ENCODE measurements at regions not wholly inside any gene's neighbourhood (a gene's known extent, or its start where the extent isn't known, plus 50 kb on each side); places are given as distances from the start of the nearest gene placed in this dataset.
A peak's percentile ranks its signal among the peaks of the same experiment; 100 is the strongest.

DNA sequence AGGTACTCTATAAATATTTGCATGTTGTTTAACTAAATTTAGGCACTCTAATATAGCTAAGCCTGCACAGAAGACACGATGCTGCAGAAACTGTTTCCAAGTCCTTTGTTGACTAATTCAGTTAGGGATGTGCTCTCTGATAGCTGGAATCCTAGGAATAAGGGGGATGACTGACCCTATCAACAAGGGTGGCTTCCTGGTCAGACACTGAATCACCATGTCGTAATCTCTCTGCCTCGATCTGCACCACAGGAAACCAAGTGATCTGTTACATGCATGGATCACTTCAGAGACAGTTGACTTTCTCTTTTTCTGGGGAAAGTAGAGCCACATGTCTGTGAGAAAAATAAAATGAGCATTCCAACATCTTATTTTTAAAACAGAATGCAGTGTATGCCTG lies 169.1 kb downstream of the GUCY2F start:
- DNase-seq (ENCODE audit: low spot score) = no peak

DNA sequence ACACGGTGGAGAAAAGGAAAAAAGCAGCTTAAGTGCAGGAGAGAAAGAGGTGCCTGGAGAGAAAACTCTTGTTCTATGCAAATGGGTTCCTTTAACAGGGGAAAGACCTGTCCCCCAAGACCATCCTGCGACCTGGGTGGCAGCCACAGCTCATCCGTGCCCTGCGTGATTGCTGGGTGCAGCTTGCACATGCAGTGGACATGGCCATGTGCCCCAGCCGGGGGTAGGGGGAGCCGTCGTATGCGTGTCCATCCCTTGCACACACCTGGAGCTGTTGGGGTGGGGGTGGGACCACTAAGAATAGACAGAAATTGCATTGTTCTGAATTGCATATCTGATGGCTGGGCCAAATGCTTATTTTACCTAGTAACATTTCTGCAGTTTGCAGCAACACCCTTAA lies 171.9 kb downstream of the GUCY2F start:
- DNase-seq (ENCODE audit: low spot score) = no peak

DNA sequence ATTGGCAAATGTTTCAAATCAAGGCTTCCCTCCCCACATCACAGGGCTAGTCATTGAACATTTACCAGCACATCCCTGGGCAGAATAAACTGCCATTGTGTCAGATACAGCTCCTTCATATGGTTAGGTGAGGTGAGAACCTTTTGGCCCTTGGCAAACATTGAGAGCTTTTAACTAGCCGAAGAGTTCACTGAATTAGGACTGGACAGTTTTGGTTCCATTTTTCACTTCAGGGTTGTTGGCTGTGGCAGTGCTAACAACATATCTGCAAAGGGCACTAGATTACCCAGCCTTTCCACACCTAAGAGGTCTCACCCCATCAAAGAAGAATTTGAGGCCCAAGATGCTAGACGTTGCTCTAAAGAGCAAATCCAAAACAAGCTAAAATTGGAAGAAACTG lies 180.7 kb downstream of the GUCY2F start:
- DNase-seq (ENCODE audit: low spot score) = no peak

DNA sequence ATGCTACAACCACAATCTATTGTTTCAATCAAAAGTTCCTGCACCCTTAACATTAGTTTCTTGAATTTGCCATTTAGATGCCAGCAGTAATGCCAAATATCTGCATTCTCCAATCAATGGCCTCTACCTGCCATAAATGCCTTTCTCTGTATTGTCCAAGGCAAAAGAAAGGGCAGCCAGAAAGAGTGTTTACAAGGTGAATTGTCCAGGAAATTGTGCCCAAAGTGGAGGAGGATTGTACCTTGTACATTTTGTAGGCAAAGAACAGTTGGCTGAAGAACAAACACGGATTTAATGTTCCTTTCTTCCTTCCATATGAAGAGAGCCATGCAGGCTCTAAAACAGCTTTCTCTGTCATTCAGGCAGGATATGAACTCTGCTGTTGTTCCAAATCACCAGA lies 181.5 kb downstream of the GUCY2F start:
- no peak for DNase-seq (ENCODE audit: low spot score)

DNA sequence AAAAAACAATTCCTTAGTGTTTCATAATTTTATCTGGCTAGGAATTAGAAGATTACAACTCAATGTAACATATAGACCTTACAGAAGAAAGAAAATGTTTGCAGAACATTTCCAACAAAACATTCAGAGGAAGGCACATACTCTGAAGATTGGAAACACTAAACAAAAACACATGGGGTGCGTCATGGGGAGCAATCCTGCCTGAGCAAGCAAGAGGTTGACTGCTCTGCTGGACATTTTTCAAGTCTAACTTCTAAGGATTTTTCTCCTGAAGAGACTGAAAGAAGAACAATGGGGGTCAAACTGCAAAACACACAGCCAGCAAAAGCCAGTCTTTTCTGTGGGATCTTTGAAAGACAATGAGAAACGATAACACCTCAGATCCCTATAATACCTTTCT lies 182.8 kb downstream of the GUCY2F start:
- DNase-seq (ENCODE audit: low spot score) = no peak

DNA sequence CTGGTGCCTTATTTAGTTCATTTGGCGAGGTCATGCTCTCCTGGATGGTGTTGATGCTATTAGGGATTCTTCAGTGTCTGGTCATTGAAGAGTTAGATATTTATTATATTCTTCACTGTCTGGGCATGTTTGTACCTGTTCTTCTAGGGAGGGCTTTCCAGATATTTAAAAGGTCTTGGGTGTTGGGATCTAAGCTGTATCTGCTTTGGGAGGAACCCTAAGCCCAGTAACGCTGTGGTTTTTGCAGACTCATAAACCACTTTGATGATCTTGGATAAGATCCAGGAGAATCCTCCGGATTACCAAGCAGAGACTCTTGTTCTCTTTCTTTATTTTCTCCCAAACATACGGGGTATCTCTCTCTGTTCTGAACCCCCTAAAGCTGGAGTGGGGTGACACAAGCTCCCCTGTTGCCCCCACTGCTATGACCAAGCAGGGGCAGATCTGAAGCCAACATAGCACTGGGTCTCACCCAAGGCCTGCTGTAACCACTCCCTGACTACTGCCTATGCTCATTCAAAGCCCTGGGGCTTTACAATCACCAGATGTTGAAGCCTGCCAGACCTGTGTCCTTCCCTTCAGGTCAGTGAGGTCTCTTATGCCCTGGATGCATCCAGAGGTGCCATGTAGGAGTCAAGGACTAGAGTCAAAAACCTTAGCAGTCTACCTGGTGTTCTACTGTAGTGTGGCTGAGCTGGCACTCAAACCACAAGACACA lies 187.6 kb downstream of the GUCY2F start:
- DNase-seq (ENCODE audit: low spot score) = peak; percentile 9

DNA sequence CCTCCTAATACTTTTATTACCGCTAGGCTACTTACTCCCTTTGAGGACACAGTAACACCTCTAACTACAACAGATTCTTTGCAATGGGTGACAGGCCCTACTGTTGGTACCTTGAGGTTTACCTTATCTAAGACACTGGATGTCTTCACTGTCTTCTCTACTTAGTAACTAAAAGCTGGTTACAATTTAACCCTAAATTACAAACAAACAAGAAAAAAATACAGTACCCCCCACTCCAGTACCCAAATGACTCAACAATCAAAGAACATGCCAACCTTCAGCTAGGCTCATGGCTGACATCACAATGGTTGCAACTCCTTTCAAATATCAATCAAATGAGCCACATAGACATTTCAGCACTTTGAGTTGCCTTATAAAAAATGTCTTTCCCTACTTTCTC lies 198.0 kb downstream of the GUCY2F start:
- no peak for DNase-seq (ENCODE audit: low spot score)

DNA sequence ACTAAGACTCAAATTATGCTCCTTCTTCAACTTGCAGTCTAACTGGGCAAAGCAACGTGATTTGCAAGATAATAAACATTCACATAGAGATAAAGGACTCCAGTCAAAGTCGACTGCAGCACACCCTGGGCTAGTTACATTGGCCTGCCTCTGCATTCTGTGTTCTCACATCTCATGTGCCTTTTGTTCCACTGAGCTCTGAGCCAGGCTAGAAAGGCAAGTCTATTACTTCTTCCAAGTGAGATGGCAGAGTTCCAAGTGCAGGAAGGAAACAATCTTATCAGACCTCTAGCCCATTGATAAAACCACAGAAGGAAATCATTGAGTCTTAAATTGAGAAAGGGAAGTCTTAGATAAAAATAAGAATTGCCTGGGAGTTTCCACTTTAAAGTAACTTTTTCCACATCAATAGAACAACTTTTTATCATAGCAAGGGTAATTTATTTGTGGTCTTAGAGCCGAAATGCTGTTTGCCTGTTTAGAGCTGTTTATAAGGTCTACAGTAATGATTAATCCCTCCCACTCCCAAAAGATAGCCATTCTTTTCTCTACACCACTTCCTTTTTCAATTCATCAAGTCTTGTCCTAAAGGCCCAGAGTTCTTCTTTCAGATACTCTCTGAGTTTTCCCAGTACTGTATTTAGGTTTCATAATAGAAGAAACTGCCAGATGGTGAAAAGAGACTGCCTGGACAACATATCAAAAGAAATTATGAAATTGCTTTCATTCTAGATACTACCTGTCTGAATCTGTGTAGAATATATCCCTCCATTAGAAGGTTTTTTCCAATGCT lies 200.2 kb downstream of the GUCY2F start:
- peak; percentile 35 for DNase-seq (ENCODE audit: low spot score)

DNA sequence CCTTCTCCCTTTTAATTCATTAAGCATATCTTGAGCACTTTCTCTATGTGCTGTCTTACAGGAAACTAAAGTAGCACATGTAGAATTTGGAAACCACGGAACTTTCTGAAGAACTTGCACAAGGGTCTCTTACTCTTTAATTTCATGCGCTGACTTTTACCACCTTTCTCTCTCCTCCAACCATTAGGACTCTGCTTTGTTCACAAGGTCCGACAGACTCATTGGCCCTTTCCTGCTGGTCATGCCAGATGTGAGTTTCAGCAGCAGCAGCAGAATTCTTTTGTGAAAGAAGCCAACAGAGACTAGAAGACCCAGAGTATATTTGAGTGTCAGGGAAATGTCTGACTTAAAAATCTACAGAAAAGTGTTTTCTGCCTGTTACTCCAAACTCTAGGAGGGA lies 207.1 kb downstream of the GUCY2F start:
- DNase-seq (ENCODE audit: low spot score) = no peak

DNA sequence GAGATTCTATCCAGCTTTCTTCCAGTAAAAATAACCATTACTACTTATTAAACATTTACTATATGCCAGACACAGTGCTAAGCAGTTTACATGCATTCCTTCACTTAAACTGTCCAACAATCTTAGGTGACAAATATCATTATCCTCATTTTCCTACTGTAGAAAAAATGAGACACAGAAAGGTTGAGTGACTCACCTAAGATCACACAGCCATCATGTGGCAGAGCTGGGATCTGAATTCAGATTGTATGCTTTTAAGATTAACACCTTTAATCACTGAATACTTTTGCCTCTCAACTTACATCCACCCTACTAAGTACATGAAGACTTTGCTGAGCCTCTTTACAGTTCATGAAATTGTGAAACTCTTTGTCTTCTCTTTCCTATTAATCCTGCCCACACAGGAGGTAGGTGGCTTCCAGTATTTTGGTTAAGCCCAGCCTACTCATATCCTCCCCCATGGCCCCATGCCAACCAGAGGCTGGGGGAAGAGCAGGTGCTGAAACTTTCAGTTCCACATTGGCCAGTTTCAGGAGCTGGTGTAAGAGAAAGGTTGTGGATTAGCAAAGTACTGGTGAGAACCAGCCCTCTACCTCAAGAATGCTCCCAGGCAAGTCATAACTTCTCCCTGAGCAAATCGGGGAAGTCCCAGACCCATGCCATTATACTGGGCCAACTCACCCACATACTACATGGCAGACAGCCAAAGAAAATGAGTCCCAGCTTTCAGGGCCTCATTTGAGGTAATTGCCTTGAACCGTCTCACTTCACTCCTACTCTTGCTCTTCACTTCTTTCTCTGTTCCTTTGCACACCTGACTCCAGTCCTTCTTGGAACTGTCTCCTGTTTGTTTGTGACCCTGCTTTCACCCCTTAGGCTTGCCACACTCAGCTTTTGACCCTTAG lies 211.1 kb downstream of the GUCY2F start:
- peak; percentile 24 for DNase-seq (ENCODE audit: low spot score)

DNA sequence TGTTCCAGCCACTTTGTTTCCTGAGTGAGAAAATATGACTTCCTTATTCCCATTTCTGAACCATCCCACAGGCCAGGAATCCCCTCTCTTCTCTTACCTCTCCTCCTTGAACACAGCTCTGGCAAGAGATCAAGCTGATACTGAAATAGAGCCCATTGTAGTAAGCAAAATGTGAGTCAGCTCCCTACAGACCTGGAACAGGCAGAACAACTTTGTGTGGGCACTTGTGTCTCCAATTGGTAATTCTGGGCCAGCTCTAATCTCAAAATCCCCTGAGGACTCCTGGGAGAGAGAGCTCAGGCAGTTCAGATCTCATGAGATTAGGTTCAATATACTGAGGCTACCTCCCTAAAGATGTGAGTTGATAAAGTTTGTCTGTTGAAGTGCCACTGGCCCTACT lies 213.5 kb downstream of the GUCY2F start:
- DNase-seq (ENCODE audit: low spot score) = no peak

DNA sequence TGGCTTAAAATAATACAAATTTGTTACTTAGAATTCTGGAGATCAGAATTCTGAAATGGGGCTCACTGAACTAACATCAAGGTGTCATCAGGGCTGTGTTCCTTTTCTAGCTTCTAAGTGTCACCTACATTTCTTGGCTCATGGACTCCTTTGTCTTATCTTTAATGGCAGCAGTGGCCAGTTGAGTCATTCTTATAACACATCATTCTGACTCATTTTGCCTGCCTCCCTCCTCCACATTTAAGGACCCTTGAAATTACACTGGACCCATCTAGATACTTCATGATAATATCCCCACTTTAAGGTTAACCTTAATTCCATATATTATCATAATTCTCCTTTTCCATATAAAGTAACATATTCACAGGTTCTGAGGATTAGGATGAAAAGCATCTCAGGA lies 215.9 kb downstream of the GUCY2F start:
- DNase-seq (ENCODE audit: low spot score) = no peak

DNA sequence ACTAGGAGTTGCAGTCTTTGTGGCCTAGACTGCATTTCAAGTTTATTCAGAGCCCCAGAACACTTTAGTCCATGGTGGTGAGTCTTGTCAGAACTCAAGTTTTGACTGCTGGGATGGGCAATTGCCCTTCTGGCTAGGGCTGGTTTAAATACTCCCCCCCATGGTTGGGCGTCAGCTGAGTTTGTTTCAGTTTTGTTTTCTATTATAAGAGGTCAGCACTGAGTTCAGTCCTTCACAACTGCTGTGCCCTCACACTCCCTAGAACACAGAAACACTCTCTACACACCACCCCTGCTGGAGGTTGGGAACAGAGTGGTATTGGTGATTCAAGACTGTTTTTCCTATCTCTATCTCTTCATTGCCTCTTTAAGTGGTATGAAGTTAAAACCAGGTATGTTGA lies 217.0 kb downstream of the GUCY2F start:
- DNase-seq (ENCODE audit: low spot score) = no peak

DNA sequence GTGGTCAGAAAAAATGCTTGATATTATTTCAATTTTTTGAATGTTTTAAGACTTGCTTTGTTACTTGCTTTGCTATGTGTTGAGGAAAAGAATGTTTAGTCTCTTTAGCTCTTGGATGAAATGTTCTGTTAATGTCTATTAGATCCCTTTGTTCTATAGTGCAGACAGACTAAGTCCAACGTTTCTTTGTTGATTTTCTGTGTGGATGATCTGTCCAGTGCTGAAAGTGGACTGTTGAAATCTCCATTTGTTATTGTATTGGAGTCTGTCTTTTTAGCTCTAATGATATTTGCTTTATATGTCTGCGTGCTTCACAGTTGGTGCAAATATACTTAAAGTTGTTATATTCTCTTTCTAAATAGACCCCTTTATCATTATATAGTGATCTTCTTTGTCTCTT lies 220.6 kb downstream of the GUCY2F start:
- no peak for DNase-seq (ENCODE audit: low spot score)

DNA sequence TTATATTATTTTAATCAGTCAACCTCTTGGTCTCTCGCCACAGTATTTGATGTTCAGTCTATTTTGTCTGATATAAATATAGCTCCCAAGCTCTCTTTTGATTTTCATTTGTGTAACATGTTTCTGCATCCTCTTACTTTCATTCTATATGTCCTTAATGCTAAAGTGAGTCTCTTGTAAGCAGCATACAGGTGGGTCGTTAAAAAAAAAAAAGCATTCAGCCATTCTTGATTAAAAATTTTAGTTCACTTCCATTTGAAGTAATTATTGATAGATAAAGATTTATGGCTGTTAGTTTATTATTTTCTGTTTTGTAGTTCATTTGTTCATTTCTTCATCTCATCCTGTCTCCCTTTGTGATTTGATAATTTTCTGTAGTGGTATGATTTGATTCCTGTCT lies 229.1 kb downstream of the GUCY2F start:
- DNase-seq (ENCODE audit: low spot score) = no peak

DNA sequence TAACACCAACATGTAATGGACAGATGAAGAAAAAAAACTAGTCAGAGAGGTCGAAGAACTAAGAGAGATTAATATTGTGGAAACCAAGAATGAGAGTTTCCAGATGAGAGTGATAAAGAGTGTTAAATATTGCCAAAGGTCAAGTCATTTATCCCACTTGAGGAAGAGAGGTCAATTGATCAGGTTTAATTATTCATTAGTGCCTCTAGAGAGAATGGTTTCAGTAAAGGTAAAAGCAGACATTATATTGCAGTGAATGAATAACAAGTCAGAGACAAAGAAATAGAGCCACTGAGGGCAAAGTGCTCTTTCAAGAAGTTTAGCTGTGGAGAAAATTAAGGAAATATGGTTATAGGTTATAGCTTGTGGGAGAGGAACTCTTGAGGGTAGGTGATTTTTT lies 263.1 kb downstream of the GUCY2F start:
- DNase-seq (ENCODE audit: low spot score) = no peak

DNA sequence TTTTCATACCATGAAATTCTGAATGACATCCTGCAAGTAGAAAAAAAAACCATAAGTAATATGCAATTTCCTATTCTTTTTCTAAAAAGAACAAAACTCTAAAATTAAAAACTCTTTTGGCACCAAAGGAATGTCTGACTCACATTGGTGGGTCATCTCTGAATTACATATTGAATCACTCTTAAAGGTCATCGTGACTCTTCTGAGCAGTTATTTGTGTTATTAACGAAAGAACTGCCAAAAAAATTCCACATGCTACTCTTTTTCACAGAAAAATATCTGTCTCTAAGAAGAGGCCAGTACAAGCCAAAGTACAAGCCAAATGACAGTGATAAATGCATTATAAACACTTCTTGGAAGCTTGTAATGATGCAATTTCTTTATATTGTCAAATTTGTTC lies 282.2 kb downstream of the GUCY2F start:
- DNase-seq (ENCODE audit: low spot score) = no peak

DNA sequence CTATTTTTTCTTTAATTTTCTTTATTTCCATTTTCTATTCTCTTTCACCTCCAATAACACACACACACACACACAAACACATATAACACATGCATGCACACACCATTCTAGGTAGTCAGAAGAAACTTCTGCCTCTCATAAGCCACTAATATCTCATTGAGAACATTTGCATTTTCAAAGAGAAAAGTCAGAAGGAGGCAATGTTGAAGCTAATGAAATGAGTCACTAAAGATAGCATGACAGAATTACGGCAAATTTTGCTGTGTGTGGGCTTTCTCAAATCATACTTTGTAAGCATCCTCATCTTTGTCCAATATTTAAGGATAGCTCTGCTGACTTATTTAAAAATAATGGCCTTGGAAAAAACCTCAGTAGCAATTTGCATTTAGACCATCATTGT lies 291.3 kb downstream of the GUCY2F start:
- no peak for DNase-seq (ENCODE audit: low spot score)

DNA sequence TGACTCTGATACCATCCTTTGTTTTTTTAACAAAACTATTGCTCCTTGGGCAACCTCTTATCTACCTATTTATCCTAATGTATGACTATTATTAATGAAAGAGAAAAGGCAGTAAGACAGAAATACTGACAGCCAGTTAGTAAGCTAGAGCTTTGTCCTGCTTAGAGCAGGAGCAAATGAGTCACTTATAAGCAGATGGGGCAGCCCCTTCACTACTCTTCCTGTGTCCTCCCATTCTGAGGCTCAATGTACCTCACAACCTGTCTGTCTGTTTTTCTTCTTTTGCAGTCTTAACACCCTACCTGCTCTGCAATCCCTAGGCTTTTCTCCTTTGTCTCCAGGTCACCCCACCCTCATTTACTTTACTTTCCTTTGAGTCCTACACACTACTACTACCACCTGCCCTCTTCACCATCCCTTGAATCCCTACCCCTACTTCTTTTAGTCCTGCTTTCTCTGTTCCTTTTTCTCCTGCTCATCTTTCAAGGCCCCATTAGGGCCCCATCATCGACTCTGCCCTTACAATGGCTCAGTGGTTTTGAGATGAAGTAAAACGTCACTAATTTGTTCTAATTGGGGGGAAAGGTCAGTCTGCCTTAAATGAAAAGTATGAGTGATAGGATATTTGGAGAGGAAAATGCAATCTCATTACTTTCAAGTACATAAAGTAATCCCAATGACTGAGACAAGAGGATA lies 294.3 kb downstream of the GUCY2F start:
- no peak for DNase-seq (ENCODE audit: low spot score)

DNA sequence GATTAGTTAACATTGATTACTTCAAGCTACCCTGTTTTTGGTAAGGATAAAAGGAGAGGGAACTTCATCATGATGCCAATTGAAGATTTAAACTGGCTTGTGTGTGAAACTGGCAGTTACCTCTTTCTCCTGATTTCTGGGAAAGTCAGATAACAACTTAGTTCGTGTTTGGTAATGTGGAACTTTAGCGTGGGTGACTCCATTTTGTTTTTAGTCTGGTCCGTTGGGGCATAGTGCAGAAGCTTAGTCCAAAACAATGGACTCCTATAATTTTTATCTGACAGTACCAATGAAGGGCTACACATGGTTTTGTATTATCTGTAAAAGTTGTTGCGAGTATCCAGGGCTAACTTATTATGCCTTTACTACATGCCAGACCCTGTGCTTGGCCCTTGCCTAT lies 294.9 kb downstream of the GUCY2F start:
- no peak for DNase-seq (ENCODE audit: low spot score)

DNA sequence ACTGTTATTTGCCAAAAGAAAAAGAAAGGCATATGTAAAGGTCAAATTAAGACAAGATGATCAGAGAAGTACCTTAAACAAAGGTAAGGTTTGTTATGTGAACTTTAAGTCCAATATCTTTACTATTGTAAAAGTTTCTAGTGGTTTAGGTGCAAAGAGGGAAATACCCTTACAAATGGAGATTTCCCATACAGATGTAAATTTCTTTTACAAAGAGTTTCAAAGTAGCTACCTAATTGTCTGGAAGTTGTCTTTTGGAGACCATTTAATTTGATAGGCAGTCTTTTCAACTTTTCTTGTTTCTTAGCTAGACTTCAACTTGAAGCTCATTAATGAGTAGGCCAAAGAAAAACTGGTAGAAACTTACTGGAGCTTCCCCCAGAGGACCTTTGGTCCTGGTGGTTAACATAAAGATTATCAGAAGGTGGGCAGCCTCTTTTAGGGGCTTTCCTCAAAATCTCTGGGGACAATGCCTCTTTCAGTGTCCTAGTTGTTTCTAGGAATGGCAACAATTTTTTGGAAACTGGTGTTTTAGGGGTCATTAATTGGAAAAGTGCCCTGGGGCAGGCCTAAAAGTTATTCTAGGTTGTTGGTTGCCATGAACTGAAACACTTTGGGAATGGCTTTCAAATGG lies 297.3 kb downstream of the GUCY2F start:
- DNase-seq (ENCODE audit: low spot score) = no peak
